Body of pancreas (tissue), 4 donors: ENCODE measurements at regions not wholly inside any gene's neighbourhood (a gene's known extent, or its start where the extent isn't known, plus 50 kb on each side); places are given as distances from the start of the nearest gene placed in this dataset.

ENCODE experiments used
- POLR2A ChIP-seq, 3 donors: fragments of 450-650 bp; IDR thresholded peaks; one replicate each; pipeline ENCODE4 v1.6.1; 2016; ENCODE audit warnings: antibody characterized with exemption in 3 of 3, mild to moderate bottlenecking in 2 of 3
- TF ChIP-seq, protein P1 (sequence below), 7 experiments: fragments of 450-650 bp in 4 of 7; fragments of 200-600 bp in 3 of 7; sonication (generic) in 3 of 7; IDR thresholded peaks; one replicate each; pipeline ENCODE4 v1.5.1; 2016 to 2019; ENCODE audit warnings: antibody characterized with exemption in 7 of 7

- TF ChIP-seq, protein P1, sequence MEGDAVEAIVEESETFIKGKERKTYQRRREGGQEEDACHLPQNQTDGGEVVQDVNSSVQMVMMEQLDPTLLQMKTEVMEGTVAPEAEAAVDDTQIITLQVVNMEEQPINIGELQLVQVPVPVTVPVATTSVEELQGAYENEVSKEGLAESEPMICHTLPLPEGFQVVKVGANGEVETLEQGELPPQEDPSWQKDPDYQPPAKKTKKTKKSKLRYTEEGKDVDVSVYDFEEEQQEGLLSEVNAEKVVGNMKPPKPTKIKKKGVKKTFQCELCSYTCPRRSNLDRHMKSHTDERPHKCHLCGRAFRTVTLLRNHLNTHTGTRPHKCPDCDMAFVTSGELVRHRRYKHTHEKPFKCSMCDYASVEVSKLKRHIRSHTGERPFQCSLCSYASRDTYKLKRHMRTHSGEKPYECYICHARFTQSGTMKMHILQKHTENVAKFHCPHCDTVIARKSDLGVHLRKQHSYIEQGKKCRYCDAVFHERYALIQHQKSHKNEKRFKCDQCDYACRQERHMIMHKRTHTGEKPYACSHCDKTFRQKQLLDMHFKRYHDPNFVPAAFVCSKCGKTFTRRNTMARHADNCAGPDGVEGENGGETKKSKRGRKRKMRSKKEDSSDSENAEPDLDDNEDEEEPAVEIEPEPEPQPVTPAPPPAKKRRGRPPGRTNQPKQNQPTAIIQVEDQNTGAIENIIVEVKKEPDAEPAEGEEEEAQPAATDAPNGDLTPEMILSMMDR (IDR thresholded peaks at IDR 0.05), result no peak
- TF ChIP-seq POLR2A (IDR thresholded peaks at IDR 0.05), result no peak
Observed at GRCh38 chr5:155919126-155919525, 407.8 kb upstream of the SGCD start.
